CD4-positive, alpha-beta T cell treated with Interleukin-1 beta for 1 hour (primary cell): ENCODE measurements at regions not wholly inside any gene's neighbourhood (a gene's known extent, or its start where the extent isn't known, plus 50 kb on each side); places are given as distances from the start of the nearest gene placed in this dataset.

Source experiments
- DNase-seq, 2 donors: peaks; one replicate each; pipeline ENCODE4 v3.0.0-alpha.2; 2020 to 2022

- no peak for DNase-seq
These were observed 49.9 kb upstream of the SLC4A4 start for GRCh38 chr4:71288875-71289274.
